ENCODE measurements at regions not wholly inside any gene's neighbourhood (a gene's known extent, or its start where the extent isn't known, plus 50 kb on each side); places are given as distances from the start of the nearest gene placed in this dataset.

- no peaks in the 10 kb centered on the region for H3K36me3 ChIP-seq
- H3K4me3 ChIP-seq, result no peak overlapping the region
- TF ChIP-seq POLR2AphosphoS5 (IDR thresholded peaks at IDR 0.05) (no peak), POLR2A (IDR thresholded peaks at IDR 0.05; ENCODE audit: low read depth) (no peak), EP300 (IDR thresholded peaks at IDR 0.05) (no peak)
- TF ChIP-seq, protein P1, sequence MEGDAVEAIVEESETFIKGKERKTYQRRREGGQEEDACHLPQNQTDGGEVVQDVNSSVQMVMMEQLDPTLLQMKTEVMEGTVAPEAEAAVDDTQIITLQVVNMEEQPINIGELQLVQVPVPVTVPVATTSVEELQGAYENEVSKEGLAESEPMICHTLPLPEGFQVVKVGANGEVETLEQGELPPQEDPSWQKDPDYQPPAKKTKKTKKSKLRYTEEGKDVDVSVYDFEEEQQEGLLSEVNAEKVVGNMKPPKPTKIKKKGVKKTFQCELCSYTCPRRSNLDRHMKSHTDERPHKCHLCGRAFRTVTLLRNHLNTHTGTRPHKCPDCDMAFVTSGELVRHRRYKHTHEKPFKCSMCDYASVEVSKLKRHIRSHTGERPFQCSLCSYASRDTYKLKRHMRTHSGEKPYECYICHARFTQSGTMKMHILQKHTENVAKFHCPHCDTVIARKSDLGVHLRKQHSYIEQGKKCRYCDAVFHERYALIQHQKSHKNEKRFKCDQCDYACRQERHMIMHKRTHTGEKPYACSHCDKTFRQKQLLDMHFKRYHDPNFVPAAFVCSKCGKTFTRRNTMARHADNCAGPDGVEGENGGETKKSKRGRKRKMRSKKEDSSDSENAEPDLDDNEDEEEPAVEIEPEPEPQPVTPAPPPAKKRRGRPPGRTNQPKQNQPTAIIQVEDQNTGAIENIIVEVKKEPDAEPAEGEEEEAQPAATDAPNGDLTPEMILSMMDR (IDR thresholded peaks at IDR 0.05), result no peak
- no peaks in the 10 kb centered on the region for H3K9me3 ChIP-seq
- H3K4me1 ChIP-seq, result no peaks in the 10 kb centered on the region
- H3K27ac ChIP-seq (replicated peaks in 1 of 4), result no peak overlapping the region
- DNase-seq (ENCODE audit: extremely low spot score), result no peak
- 89% methylated on average over 2 of the region's 2 CpGs for WGBS
- intact Hi-C loops (cut with DNase I), result no loop called here
- H3K27me3 ChIP-seq, result peaks cover 0 to 11% (median 0%) of the 10 kb centered on the region in 4 donors
Measured at GRCh38 chr11:57097149-57097548, 84.6 kb upstream of the LRRC55 start.

DNA sequence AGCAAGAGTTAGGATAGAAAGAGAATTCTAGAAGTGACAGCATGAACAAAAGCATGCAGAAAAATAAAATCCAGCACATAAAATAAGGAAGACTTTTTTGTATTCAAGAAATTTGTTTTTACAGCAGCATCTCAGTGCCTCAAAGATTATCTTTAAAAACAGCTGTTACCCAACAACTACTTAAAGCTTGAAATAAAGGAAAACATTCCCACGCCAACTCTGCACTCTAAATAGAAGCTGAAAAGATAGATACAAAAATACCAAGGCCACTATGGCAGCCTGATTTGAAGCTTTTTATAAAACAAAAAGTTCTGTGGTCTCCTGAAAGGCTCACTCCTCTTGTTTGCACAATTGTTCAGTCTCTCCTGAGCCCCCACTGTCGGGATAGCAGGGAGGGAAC, 83.6 kb upstream of the LRRC55 start:
- intact Hi-C loops (cut with DNase I), result no loop called here
- no peaks in the 10 kb centered on the region for H3K36me3 ChIP-seq
- no peak overlapping the region for H3K4me3 ChIP-seq
- 43% methylated on average over 2 of the region's 2 CpGs for WGBS
- no peaks in the 10 kb centered on the region for H3K9me3 ChIP-seq
- H3K27ac ChIP-seq (replicated peaks in 1 of 4), result no peak overlapping the region
- DNase-seq (ENCODE audit: extremely low spot score), result no peak
- no peaks in the 10 kb centered on the region for H3K4me1 ChIP-seq
- no peak for TF ChIP-seq POLR2A (IDR thresholded peaks at IDR 0.05; ENCODE audit: low read depth)
- no peak for TF ChIP-seq POLR2AphosphoS5 (IDR thresholded peaks at IDR 0.05)
- TF ChIP-seq EP300 (IDR thresholded peaks at IDR 0.05), result no peak
- TF ChIP-seq, protein P1 (IDR thresholded peaks at IDR 0.05), result no peak
- peaks cover 0 to under 1% (median 0%) of the 10 kb centered on the region in 4 donors for H3K27me3 ChIP-seq

GRCh38 chr11:57100638-57101331, 81.0 kb upstream of the LRRC55 start:
- TF ChIP-seq, protein P1 (IDR thresholded peaks at IDR 0.05), result no peak
- TF ChIP-seq EP300 (IDR thresholded peaks at IDR 0.05), result no peak
- TF ChIP-seq POLR2AphosphoS5 (IDR thresholded peaks at IDR 0.05), result no peak
- no peak for TF ChIP-seq POLR2A (IDR thresholded peaks at IDR 0.05; ENCODE audit: low read depth)
- Histone ChIP-seq H3K36me3 (no peaks in the 10 kb centered on the region), H3K9me3 (no peaks in the 10 kb centered on the region), H3K27ac (replicated peaks in 1 of 4) (no peak overlapping the region), H3K4me3 (no peak overlapping the region), H3K4me1 (no peaks in the 10 kb centered on the region), H3K27me3 (no peaks in the 10 kb centered on the region)
- 36% methylated on average over 5 of the region's 5 CpGs for WGBS
- intact Hi-C loops (cut with DNase I), result no loop called here
- no peak for DNase-seq (ENCODE audit: extremely low spot score)

- Histone ChIP-seq H3K9me3 (peaks cover 0 to 9% (median 4%) of the 10 kb centered on the region in 4 donors), H3K4me1 (no peaks in the 10 kb centered on the region), H3K27ac (replicated peaks in 1 of 4) (no peak overlapping the region), H3K36me3 (no peaks in the 10 kb centered on the region), H3K27me3 (no peaks in the 10 kb centered on the region), H3K4me3 (no peak overlapping the region)
- no peak for DNase-seq (ENCODE audit: extremely low spot score)
- WGBS, result 87% methylated on average over 6 of the region's 6 CpGs
- intact Hi-C loops (cut with DNase I), result no loop called here
- TF ChIP-seq POLR2A (IDR thresholded peaks at IDR 0.05; ENCODE audit: low read depth) (no peak), POLR2AphosphoS5 (IDR thresholded peaks at IDR 0.05) (no peak), EP300 (IDR thresholded peaks at IDR 0.05) (no peak)
- TF ChIP-seq, protein P1 (IDR thresholded peaks at IDR 0.05), result no peak
Measured at GRCh38 chr11:57103899-57104605, 77.7 kb upstream of the LRRC55 start.
